ENCODE measurements at regions not wholly inside any gene's neighbourhood (a gene's known extent, or its start where the extent isn't known, plus 50 kb on each side); places are given as distances from the start of the nearest gene placed in this dataset.

GRCh38 chr13:33471204-33471603 is 185.6 kb upstream of the STARD13 start:
- no peak overlapping the region for H2AFZ ChIP-seq (ENCODE audit: insufficient read depth, low read depth, low read length, poor library complexity, severe bottlenecking)
- H3K27ac ChIP-seq (ENCODE audit: low read length in 2 of 2): no peak overlapping the region
- H3K27me3 Mint-ChIP-seq: peaks cover 5% of the 10 kb centered on the region
- H3K9me3 Mint-ChIP-seq (ENCODE audit: insufficient read depth): no peaks in the 10 kb centered on the region
- no peaks in the 10 kb centered on the region for H3K4me1 ChIP-seq (ENCODE audit: control insufficient read depth in 2 of 2, insufficient read depth in 2 of 2, low read length in 2 of 2)
- H3K4me1 Mint-ChIP-seq: no peaks in the 10 kb centered on the region
- H3K9ac ChIP-seq (ENCODE audit: low read length): no peak overlapping the region
- ATAC-seq (ENCODE audit: low read depth) (no peak), DNase-seq (no peak)
- no peaks in the 10 kb centered on the region for H4K20me1 ChIP-seq (ENCODE audit: control insufficient read depth, insufficient read depth, low read length, poor library complexity, severe bottlenecking)
- no peak overlapping the region for H3K4me3 Mint-ChIP-seq
- H3K4me3 ChIP-seq (ENCODE audit: control extremely low read depth in 1 of 5, extremely low read depth in 1 of 5, insufficient read depth in 1 of 5, low read depth in 2 of 5, low read length in 4 of 5): no peak overlapping the region
- POLR2A ChIA-PET: no interaction called here
- no peaks in the 10 kb centered on the region for H3K36me3 ChIP-seq (replicated peaks in 1 of 2; ENCODE audit: control extremely low read depth in 1 of 2, control insufficient read depth in 1 of 2, extremely low read depth in 1 of 2, insufficient read depth in 2 of 2, low read length in 1 of 2)
- no peak overlapping the region for H3K27ac Mint-ChIP-seq
- no peaks in the 10 kb centered on the region for H3K27me3 ChIP-seq (replicated peaks in 1 of 4; ENCODE audit: control extremely low read depth in 1 of 4, control insufficient read depth in 3 of 4, insufficient read depth in 4 of 4, low read length in 3 of 4)
- CTCF ChIA-PET: interaction anchor here (0.5 to 0.7 kb wide), 2 partner anchors 401 to 1871 kb away, joined by 3 to 4 read pairs; no protein-coding TSS in a partner anchor
- no peaks in the 10 kb centered on the region for H3K9me3 ChIP-seq (ENCODE audit: control extremely low read depth in 1 of 3, control insufficient read depth in 2 of 3, insufficient read depth in 1 of 3, low read length in 2 of 3)
- no peak overlapping the region for H3K4me2 ChIP-seq (replicated peaks; ENCODE audit: low read depth, low read length, poor library complexity, severe bottlenecking)
- H3K79me2 ChIP-seq (ENCODE audit: control insufficient read depth, insufficient read depth, low read length): no peaks in the 10 kb centered on the region
- intact Hi-C loops (cut with micrococcal nuclease): no loop called here
- TF ChIP-seq EZH2 (IDR thresholded peaks at IDR 0.05; ENCODE audit: borderline replicate concordance, insufficient read depth, low read depth, low read length, poor library complexity, severe bottlenecking): no peak
- TF ChIP-seq CTCF (IDR thresholded peaks at IDR 0.05): no peak

GRCh38 chr13:33472446-33472845 is 186.9 kb upstream of the STARD13 start:
- intact Hi-C loops (cut with micrococcal nuclease): no loop called here
- no peak overlapping the region for H3K4me2 ChIP-seq (replicated peaks; ENCODE audit: low read depth, low read length, poor library complexity, severe bottlenecking)
- no peaks in the 10 kb centered on the region for H3K27me3 ChIP-seq (replicated peaks in 1 of 4; ENCODE audit: control extremely low read depth in 1 of 4, control insufficient read depth in 3 of 4, insufficient read depth in 4 of 4, low read length in 3 of 4)
- H3K36me3 ChIP-seq (replicated peaks in 1 of 2; ENCODE audit: control extremely low read depth in 1 of 2, control insufficient read depth in 1 of 2, extremely low read depth in 1 of 2, insufficient read depth in 2 of 2, low read length in 1 of 2): no peaks in the 10 kb centered on the region
- no peak overlapping the region for H3K4me3 ChIP-seq (ENCODE audit: control extremely low read depth in 1 of 5, extremely low read depth in 1 of 5, insufficient read depth in 1 of 5, low read depth in 2 of 5, low read length in 4 of 5)
- no peak overlapping the region for H3K4me3 Mint-ChIP-seq
- peaks cover 0 to 9% (median 0%) of the 10 kb centered on the region in 3 donors for H3K9me3 ChIP-seq (ENCODE audit: control extremely low read depth in 1 of 3, control insufficient read depth in 2 of 3, insufficient read depth in 1 of 3, low read length in 2 of 3)
- TF ChIP-seq EZH2 (IDR thresholded peaks at IDR 0.05; ENCODE audit: borderline replicate concordance, insufficient read depth, low read depth, low read length, poor library complexity, severe bottlenecking) (no peak), CTCF (IDR thresholded peaks at IDR 0.05) (no peak)
- no peaks in the 10 kb centered on the region for H3K4me1 Mint-ChIP-seq
- H3K4me1 ChIP-seq (ENCODE audit: control insufficient read depth in 2 of 2, insufficient read depth in 2 of 2, low read length in 2 of 2): no peaks in the 10 kb centered on the region
- H3K9ac ChIP-seq (ENCODE audit: low read length): no peak overlapping the region
- WGBS (ENCODE audit: insufficient coverage): no CpG with 5 or more reads among the region's 3 CpGs
- no peak overlapping the region for H2AFZ ChIP-seq (ENCODE audit: insufficient read depth, low read depth, low read length, poor library complexity, severe bottlenecking)
- H3K79me2 ChIP-seq (ENCODE audit: control insufficient read depth, insufficient read depth, low read length): no peaks in the 10 kb centered on the region
- CTCF ChIA-PET: no interaction called here
- peaks cover 5% of the 10 kb centered on the region for H3K27me3 Mint-ChIP-seq
- POLR2A ChIA-PET: no interaction called here
- no peaks in the 10 kb centered on the region for H4K20me1 ChIP-seq (ENCODE audit: control insufficient read depth, insufficient read depth, low read length, poor library complexity, severe bottlenecking)
- H3K27ac ChIP-seq (ENCODE audit: low read length in 2 of 2): no peak overlapping the region
- DNase-seq: no peak
- H3K27ac Mint-ChIP-seq: no peak overlapping the region
- peaks cover 2% of the 10 kb centered on the region for H3K9me3 Mint-ChIP-seq (ENCODE audit: insufficient read depth)
- ATAC-seq (ENCODE audit: low read depth): no peak

Data from B cell (primary cell).